ENCODE measurements at regions not wholly inside any gene's neighbourhood (a gene's known extent, or its start where the extent isn't known, plus 50 kb on each side); places are given as distances from the start of the nearest gene placed in this dataset.

- TF ChIP-seq EZH2 (IDR thresholded peaks at IDR 0.05; ENCODE audit: borderline replicate concordance, insufficient read depth, low read depth, low read length, poor library complexity, severe bottlenecking), result no peak
- TF ChIP-seq CTCF (IDR thresholded peaks at IDR 0.05), result no peak
These were observed 452.1 kb upstream of the NEGR1 start for GRCh38 chr1:72734415-72734814.

Data from B cell (primary cell).